HEK293 (cell line): ENCODE measurements at regions not wholly inside any gene's neighbourhood (a gene's known extent, or its start where the extent isn't known, plus 50 kb on each side); places are given as distances from the start of the nearest gene placed in this dataset.

Source experiments
- CTCF ChIA-PET: fragments of 350-600 bp; formaldehyde crosslinking; extraction: SDS; loops from one replicate; lab custom pipeline; 2021; ENCODE audit warnings: antibody characterized with exemption; lab: Yijun Ruan, JAX
- POLR2A ChIA-PET: fragments of 300-600 bp; formaldehyde crosslinking; extraction: SDS; loops from one replicate; lab custom pipeline; 2020; ENCODE audit warnings: antibody characterized with exemption, inconsistent platforms; lab: Yijun Ruan, JAX
- H3K27ac ChIP-seq: fragments of 200-500 bp; sonication (Bioruptor generic); 2 replicates; pipeline ENCODE4 v1.5.1; 2014; ENCODE audit warnings: low read depth, low read length, control low read depth, inconsistent platforms; ENCODE audit errors: extremely low read depth
- H3K36me3 ChIP-seq, 2 experiments: fragments of 200-500 bp in 1 of 2; sonication (Bioruptor generic) in 1 of 2; 1 replicate in 1 of 2; 2 replicates in 1 of 2; pipeline ENCODE4 v1.5.1; 2014 to 2017; ENCODE audit warnings: inconsistent platforms in 2 of 2, low read length in 2 of 2; ENCODE audit not compliant: control insufficient read depth in 2 of 2, insufficient read depth in 1 of 2
- H3K4me1 ChIP-seq: fragments of 200-500 bp; sonication (Bioruptor generic); 2 replicates; pipeline ENCODE4 v1.5.1; 2014; ENCODE audit warnings: mild to moderate bottlenecking, low read length, inconsistent platforms; ENCODE audit not compliant: control insufficient read depth, insufficient read depth
- H3K4me3 ChIP-seq: 2 replicates; pipeline ENCODE4 v1.5.1; 2011; ENCODE audit warnings: low read depth, mild to moderate bottlenecking, control low read depth, low read length, moderate library complexity
- H3K9me3 ChIP-seq: fragments of 200-500 bp; sonication (Bioruptor generic); 2 replicates; pipeline ENCODE4 v1.5.1; 2014; ENCODE audit warnings: low read depth, low read length, inconsistent platforms; ENCODE audit not compliant: control insufficient read depth, insufficient read depth
- KLF1 ChIP-seq: fragments of 450-650 bp; formaldehyde crosslinking; IDR thresholded peaks from 2 replicates; pipeline ENCODE4 v1.5.1; 2016; ENCODE audit warnings: missing biosample characterization, missing genetic modification characterization
- OVOL3 ChIP-seq: fragments of 450-650 bp; formaldehyde crosslinking; IDR thresholded peaks from 2 replicates; pipeline ENCODE4 v1.5.1; 2016; ENCODE audit warnings: missing biosample characterization, missing genetic modification characterization
- REPIN1 ChIP-seq: fragments of 450-650 bp; formaldehyde crosslinking; IDR thresholded peaks from 2 replicates; pipeline ENCODE4 v1.5.1; 2017; ENCODE audit warnings: missing biosample characterization, missing genetic modification characterization, low read depth
- SP2 ChIP-seq: fragments of 450-650 bp; formaldehyde crosslinking; IDR thresholded peaks from 2 replicates; pipeline ENCODE4 v1.5.1; 2016; ENCODE audit warnings: missing biosample characterization, missing genetic modification characterization
- SP3 ChIP-seq: fragments of 450-650 bp; formaldehyde crosslinking; IDR thresholded peaks from 2 replicates; pipeline ENCODE4 v1.5.1; 2016; ENCODE audit warnings: missing biosample characterization, missing genetic modification characterization
- WT1 ChIP-seq: fragments of 450-650 bp; formaldehyde crosslinking; IDR thresholded peaks from 2 replicates; pipeline ENCODE4 v1.5.1; 2016; ENCODE audit warnings: missing biosample characterization, missing genetic modification characterization
- ZBTB26 ChIP-seq: fragments of 450-650 bp; formaldehyde crosslinking; optimal IDR thresholded peaks from 2 replicates; pipeline ENCODE3; 2016; ENCODE audit warnings: missing biosample characterization, mild to moderate bottlenecking, missing genetic modification characterization
- ZNF133 ChIP-seq: fragments of 450-650 bp; formaldehyde crosslinking; IDR thresholded peaks from 2 replicates; pipeline ENCODE4 v1.5.1; 2016; ENCODE audit warnings: missing biosample characterization, missing genetic modification characterization
- ZNF175 ChIP-seq: fragments of 450-650 bp; formaldehyde crosslinking; IDR thresholded peaks from 2 replicates; pipeline ENCODE4 v1.5.1; 2016; ENCODE audit warnings: missing biosample characterization, missing genetic modification characterization
- ZNF19 ChIP-seq: fragments of 450-650 bp; formaldehyde crosslinking; IDR thresholded peaks from 2 replicates; pipeline ENCODE4; 2016; ENCODE audit warnings: missing biosample characterization, missing genetic modification characterization, low read depth
- ZNF202 ChIP-seq: fragments of 450-650 bp; formaldehyde crosslinking; IDR thresholded peaks from 2 replicates; pipeline ENCODE4 v1.5.1; 2016; ENCODE audit warnings: missing biosample characterization, missing genetic modification characterization, borderline replicate concordance
- ZNF302 ChIP-seq: fragments of 450-650 bp; formaldehyde crosslinking; IDR thresholded peaks from 2 replicates; pipeline ENCODE4 v1.5.1; 2016; ENCODE audit warnings: missing biosample characterization, missing genetic modification characterization, low read depth
- ZNF548 ChIP-seq: fragments of 450-650 bp; formaldehyde crosslinking; IDR thresholded peaks from 2 replicates; pipeline ENCODE4 v1.5.1; 2016; ENCODE audit warnings: missing biosample characterization, missing genetic modification characterization
- ZNF626 ChIP-seq: fragments of 450-650 bp; sonication (Bioruptor Pico); formaldehyde crosslinking; IDR thresholded peaks from 2 replicates; pipeline ENCODE4 v1.5.1; 2018; ENCODE audit warnings: missing biosample characterization, missing genetic modification characterization, inconsistent platforms
- ZNF629 ChIP-seq: fragments of 450-650 bp; formaldehyde crosslinking; IDR thresholded peaks from 2 replicates; pipeline ENCODE4 v1.5.1; 2017; ENCODE audit warnings: missing biosample characterization, missing genetic modification characterization
- ZNF670 ChIP-seq: fragments of 450-650 bp; formaldehyde crosslinking; IDR thresholded peaks from 2 replicates; pipeline ENCODE4 v1.5.1; 2016; ENCODE audit warnings: missing biosample characterization, missing genetic modification characterization, low read depth
- ZNF707 ChIP-seq: fragments of 450-650 bp; formaldehyde crosslinking; IDR thresholded peaks from 2 replicates; pipeline ENCODE4 v1.5.1; 2016; ENCODE audit warnings: missing biosample characterization, missing genetic modification characterization
- ZNF777 ChIP-seq: fragments of 450-650 bp; formaldehyde crosslinking; IDR thresholded peaks from 2 replicates; pipeline ENCODE4 v1.5.1; 2017; ENCODE audit warnings: missing biosample characterization, missing genetic modification characterization, borderline replicate concordance
- ZNF830 ChIP-seq: fragments of 450-650 bp; IDR thresholded peaks from 2 replicates; pipeline ENCODE4 v1.5.0; 2018; ENCODE audit warnings: missing biosample characterization, missing genetic modification characterization, low read depth, mild to moderate bottlenecking, moderate library complexity
- ZSCAN16 ChIP-seq: fragments of 450-650 bp; formaldehyde crosslinking; IDR thresholded peaks from 2 replicates; pipeline ENCODE4 v1.5.1; 2016; ENCODE audit warnings: missing biosample characterization, missing genetic modification characterization
- ZSCAN23 ChIP-seq: fragments of 450-650 bp; formaldehyde crosslinking; IDR thresholded peaks from 2 replicates; pipeline ENCODE4 v1.5.1; 2016; ENCODE audit warnings: missing biosample characterization, missing genetic modification characterization
- ZXDB ChIP-seq: fragments of 450-650 bp; formaldehyde crosslinking; IDR thresholded peaks from 2 replicates; pipeline ENCODE4 v1.5.1; 2016; ENCODE audit warnings: missing biosample characterization, missing genetic modification characterization
- TF ChIP-seq, protein P1 (sequence below): fragments of 450-650 bp; formaldehyde crosslinking; IDR thresholded peaks from 2 replicates; pipeline ENCODE4 v1.5.1; 2016; ENCODE audit warnings: missing biosample characterization, missing genetic modification characterization, low read depth
- TF ChIP-seq, protein P2 (sequence below): fragments of 450-650 bp; IDR thresholded peaks from 2 replicates; pipeline ENCODE4 v1.5.1; 2018; ENCODE audit warnings: missing biosample characterization, mild to moderate bottlenecking, missing genetic modification characterization

- TF ChIP-seq ZSCAN16 (tag by site-specific recombination) (no peak), WT1 (tag by site-specific recombination) (no peak), ZSCAN23 (tag by site-specific recombination) (no peak), ZNF707 (tag by site-specific recombination) (no peak), OVOL3 (tag by site-specific recombination) (no peak)
Measured at GRCh38 chr10:125396676-125397075, 236.3 kb upstream of the CTBP2 start (continued).

- Histone ChIP-seq H3K36me3 (no peaks in the 10 kb centered on the region), H3K9me3 (peaks cover 2% of the 10 kb centered on the region)
- TF ChIP-seq ZNF202 (no peak), ZXDB (no peak), ZBTB26 (tag by site-specific recombination) (no peak), REPIN1 (no peak), ZNF19 (no peak), ZNF830 (tag by site-specific recombination) (no peak), SP3 (tag by site-specific recombination) (no peak), KLF1 (tag by site-specific recombination) (no peak), ZNF548 (tag by site-specific recombination) (no peak), ZNF626 (tag by site-specific recombination) (no peak), ZNF175 (tag by site-specific recombination) (no peak), ZNF670 (no peak), ZNF133 (tag by site-specific recombination) (no peak), ZNF302 (tag by site-specific recombination) (no peak), ZNF629 (tag by site-specific recombination) (no peak), ZNF777 (tag by site-specific recombination) (no peak), SP2 (tag by site-specific recombination) (no peak)
- TF ChIP-seq, protein P1, sequence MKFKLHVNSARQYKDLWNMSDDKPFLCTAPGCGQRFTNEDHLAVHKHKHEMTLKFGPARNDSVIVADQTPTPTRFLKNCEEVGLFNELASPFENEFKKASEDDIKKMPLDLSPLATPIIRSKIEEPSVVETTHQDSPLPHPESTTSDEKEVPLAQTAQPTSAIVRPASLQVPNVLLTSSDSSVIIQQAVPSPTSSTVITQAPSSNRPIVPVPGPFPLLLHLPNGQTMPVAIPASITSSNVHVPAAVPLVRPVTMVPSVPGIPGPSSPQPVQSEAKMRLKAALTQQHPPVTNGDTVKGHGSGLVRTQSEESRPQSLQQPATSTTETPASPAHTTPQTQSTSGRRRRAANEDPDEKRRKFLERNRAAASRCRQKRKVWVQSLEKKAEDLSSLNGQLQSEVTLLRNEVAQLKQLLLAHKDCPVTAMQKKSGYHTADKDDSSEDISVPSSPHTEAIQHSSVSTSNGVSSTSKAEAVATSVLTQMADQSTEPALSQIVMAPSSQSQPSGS (tag by site-specific recombination), result no peak
- TF ChIP-seq, protein P2, sequence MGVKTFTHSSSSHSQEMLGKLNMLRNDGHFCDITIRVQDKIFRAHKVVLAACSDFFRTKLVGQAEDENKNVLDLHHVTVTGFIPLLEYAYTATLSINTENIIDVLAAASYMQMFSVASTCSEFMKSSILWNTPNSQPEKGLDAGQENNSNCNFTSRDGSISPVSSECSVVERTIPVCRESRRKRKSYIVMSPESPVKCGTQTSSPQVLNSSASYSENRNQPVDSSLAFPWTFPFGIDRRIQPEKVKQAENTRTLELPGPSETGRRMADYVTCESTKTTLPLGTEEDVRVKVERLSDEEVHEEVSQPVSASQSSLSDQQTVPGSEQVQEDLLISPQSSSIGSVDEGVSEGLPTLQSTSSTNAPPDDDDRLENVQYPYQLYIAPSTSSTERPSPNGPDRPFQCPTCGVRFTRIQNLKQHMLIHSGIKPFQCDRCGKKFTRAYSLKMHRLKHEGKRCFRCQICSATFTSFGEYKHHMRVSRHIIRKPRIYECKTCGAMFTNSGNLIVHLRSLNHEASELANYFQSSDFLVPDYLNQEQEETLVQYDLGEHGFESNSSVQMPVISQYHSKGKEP (tag by site-specific recombination), result no peak
- TF ChIP-seq, all 188 proteins: peak for 0
- Histone ChIP-seq H3K4me1 (no peaks in the 10 kb centered on the region), H3K27ac (no peak overlapping the region), H3K4me3 (no peak overlapping the region)
- POLR2A ChIA-PET, result no interaction called here
- CTCF ChIA-PET, result no interaction called here
Measured at GRCh38 chr10:125392609-125393008, 232.2 kb upstream of the CTBP2 start.
